ENCODE measurements at regions not wholly inside any gene's neighbourhood (a gene's known extent, or its start where the extent isn't known, plus 50 kb on each side); places are given as distances from the start of the nearest gene placed in this dataset.

DNA sequence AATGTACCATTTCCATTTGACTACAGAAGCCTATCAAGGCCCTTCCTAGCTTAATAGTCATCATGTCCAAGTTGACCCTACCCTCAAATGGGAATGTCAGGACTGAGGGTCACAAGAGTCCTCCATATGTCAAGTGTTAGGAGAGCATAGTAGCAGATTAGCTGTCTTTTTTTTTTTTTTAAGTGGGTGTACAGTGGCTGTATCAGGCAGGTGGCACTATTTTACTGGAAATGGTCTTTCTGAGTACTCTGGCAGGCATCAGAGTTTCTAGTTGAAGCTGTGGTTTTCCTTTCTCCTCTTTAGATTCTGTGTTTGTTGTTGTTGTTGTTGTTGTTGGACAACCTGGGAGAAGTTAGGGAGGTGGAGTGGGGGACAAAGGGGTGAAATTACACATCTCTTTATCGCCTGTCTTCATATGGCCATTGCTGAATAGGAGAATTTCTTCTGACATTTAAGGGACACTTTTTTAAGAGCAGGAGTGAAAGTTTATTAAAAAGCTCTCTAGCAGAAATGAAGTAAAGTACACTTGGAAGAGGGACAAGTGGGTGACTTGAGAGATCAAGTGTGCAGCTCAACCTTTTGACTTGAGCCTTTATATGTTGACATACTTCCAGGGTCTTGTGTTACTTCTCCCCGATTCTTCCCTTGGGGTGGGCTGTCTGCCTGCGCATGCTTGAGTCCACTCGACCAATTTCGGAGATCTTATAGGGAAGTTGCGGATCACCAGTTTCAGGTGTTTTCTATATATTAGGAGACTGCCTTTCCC lies 104.1 kb upstream of the FOXP2 start:
- no peak overlapping the region for H3K4me3 Mint-ChIP-seq
- no peak overlapping the region for H3K56ac ChIP-seq (ENCODE audit: insufficient read length, low read depth, low read length)

More for the DNA sequence above, 104.1 kb upstream of the FOXP2 start:
- Histone ChIP-seq H3K27me3 (ENCODE audit: insufficient read depth, low read length) (no peaks in the 10 kb centered on the region), H3K9ac (ENCODE audit: extremely low read depth, insufficient read length, low read length) (no peak overlapping the region), H3K23me2 (ENCODE audit: insufficient read length, low read depth, low read length, poor library complexity, severe bottlenecking) (no peaks in the 10 kb centered on the region), H4K20me1 (ENCODE audit: control insufficient read depth, insufficient read depth, insufficient read length) (no peaks in the 10 kb centered on the region), H2BK12ac (ENCODE audit: insufficient read length, low read depth, low read length) (no peak overlapping the region), H3T11ph (ENCODE audit: low read length) (no peak overlapping the region), H4K5ac (ENCODE audit: insufficient read length, low read depth, low read length) (no peak overlapping the region), H3K9me3 (ENCODE audit: control insufficient read depth, low read depth, low read length) (no peaks in the 10 kb centered on the region), H3K79me1 (ENCODE audit: insufficient read depth, low read depth, low read length, poor library complexity, severe bottlenecking) (no peaks in the 10 kb centered on the region), H2BK120ac (ENCODE audit: low read depth, low read length, poor library complexity, severe bottlenecking) (no peak overlapping the region), H3K4me1 (ENCODE audit: insufficient read depth, low read length) (no peaks in the 10 kb centered on the region), H3K4me2 (ENCODE audit: insufficient read depth, insufficient read length, low read length) (no peak overlapping the region), H3K79me2 (ENCODE audit: insufficient read depth, low read length) (no peaks in the 10 kb centered on the region), H2BK15ac (ENCODE audit: low read depth, low read length) (no peak overlapping the region), H3K27ac (ENCODE audit: insufficient read length, low read depth, low read length) (no peak overlapping the region), H3K4ac (ENCODE audit: low read depth, low read length) (no peak overlapping the region), H3K23ac (ENCODE audit: insufficient read length, low read depth, low read length) (no peak overlapping the region), H2AK5ac (ENCODE audit: insufficient read length, low read length) (no peak overlapping the region), H3K14ac (ENCODE audit: insufficient read depth, low read length) (no peak overlapping the region), H4K91ac (ENCODE audit: insufficient read length, low read depth, low read length) (no peak overlapping the region), H2BK20ac (ENCODE audit: low read depth, low read length, poor library complexity, severe bottlenecking) (no peak overlapping the region), H3K18ac (ENCODE audit: insufficient read length, low read depth, low read length) (no peak overlapping the region), H4K8ac (replicated peaks; ENCODE audit: insufficient read length, low read depth, low read length) (no peak overlapping the region), H2BK5ac (ENCODE audit: insufficient read length, low read length) (no peak overlapping the region), H2AFZ (ENCODE audit: low read length) (no peak overlapping the region)
- TF ChIP-seq, protein P1, sequence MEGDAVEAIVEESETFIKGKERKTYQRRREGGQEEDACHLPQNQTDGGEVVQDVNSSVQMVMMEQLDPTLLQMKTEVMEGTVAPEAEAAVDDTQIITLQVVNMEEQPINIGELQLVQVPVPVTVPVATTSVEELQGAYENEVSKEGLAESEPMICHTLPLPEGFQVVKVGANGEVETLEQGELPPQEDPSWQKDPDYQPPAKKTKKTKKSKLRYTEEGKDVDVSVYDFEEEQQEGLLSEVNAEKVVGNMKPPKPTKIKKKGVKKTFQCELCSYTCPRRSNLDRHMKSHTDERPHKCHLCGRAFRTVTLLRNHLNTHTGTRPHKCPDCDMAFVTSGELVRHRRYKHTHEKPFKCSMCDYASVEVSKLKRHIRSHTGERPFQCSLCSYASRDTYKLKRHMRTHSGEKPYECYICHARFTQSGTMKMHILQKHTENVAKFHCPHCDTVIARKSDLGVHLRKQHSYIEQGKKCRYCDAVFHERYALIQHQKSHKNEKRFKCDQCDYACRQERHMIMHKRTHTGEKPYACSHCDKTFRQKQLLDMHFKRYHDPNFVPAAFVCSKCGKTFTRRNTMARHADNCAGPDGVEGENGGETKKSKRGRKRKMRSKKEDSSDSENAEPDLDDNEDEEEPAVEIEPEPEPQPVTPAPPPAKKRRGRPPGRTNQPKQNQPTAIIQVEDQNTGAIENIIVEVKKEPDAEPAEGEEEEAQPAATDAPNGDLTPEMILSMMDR (conservative IDR thresholded peaks at IDR 0.05) = no peak
- Mint-ChIP-seq H3K27me3 (ENCODE audit: low read depth) (no peaks in the 10 kb centered on the region), H3K4me1 (0 out of 4 replicates have a peak, but pooled peaks cover 0 to 4% of the 10 kb centered on the region in 2 experiments), H3K36me3 (ENCODE audit: insufficient read depth in 1 of 3, low read depth in 3 of 3) (no peaks in the 10 kb centered on the region), H3K9me3 (no peaks in the 10 kb centered on the region), H3K27ac (no peak overlapping the region)
- no peak for DNase-seq
- WGBS (ENCODE audit: extremely low coverage, insufficient read length, low lambda C conversion rate) = no CpG with 5 or more reads among the region's 6 CpGs
